IPS-NIHi11 (cell line): ENCODE measurements at regions not wholly inside any gene's neighbourhood (a gene's known extent, or its start where the extent isn't known, plus 50 kb on each side); places are given as distances from the start of the nearest gene placed in this dataset.

Experiments used
- DNase-seq: peaks from one replicate; pipeline ENCODE4 v3.0.0; 2012; ENCODE audit warnings: mixed read lengths, low spot score

DNA sequence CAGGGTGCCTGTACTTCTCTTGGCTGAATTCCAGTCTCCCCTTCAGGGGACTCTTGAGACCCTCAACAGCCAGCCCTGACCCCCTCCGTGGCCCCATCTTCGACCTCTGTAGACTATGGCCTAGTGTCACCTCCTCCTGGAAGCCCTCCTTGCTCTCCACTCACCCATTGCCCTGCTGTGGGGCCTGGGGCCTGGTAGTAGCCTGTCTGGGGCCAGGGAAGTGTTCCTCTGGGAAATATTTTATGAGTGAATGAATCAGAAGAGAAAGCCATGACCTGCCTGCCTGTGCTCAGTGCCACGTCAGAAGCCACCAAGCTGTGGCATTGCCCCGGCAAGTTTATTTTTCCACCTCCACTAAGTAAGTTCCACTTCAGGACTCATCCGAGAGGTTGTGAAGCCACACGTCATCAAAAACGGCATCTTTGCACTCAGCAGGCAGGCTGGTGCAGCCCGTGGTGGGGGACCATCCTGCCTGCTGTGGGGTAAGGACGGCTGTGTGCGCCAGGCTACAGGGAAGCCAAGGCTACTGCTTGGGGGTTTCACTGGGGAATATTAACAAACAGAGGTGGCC, 59.6 kb upstream of the PPARA start:
- DNase-seq: no peak

DNA sequence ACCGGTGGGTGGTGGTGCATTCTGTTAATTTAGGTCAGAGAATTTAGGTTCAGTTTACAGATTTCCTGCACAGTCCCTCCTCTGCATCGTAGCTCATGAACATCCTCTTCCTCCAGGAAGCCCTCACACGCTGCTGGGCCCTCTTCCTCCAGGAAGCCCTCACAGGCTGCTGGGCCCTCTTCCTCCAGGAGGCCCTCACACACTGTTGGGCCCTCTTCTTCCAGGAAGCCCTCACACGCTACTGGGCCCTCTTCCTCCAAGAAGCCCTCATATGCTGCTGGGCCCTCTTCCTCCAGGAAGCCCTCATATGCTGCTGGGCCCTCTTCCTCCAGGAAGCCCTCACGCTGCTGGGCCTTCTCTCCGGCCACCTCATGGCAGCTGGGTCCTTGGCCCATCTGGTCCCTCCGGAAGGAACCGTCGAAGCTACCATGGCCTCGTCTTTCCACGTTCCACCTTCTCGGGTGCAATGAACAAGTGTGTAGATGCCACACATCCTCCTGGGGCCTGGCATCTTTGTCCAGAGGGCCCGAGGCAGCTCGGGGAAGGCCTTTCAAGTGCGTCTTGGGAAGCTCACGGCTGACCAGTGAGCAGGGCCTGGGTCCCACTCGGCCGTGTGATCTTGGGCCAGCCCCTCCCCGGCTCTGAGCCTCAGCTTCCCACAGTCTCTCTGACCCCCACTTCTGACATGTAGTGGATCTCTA, 58.9 kb upstream of the PPARA start:
- DNase-seq: no peak

GRCh38 chr22:46092011-46092410, 58.3 kb upstream of the PPARA start:
- DNase-seq: no peak

DNA sequence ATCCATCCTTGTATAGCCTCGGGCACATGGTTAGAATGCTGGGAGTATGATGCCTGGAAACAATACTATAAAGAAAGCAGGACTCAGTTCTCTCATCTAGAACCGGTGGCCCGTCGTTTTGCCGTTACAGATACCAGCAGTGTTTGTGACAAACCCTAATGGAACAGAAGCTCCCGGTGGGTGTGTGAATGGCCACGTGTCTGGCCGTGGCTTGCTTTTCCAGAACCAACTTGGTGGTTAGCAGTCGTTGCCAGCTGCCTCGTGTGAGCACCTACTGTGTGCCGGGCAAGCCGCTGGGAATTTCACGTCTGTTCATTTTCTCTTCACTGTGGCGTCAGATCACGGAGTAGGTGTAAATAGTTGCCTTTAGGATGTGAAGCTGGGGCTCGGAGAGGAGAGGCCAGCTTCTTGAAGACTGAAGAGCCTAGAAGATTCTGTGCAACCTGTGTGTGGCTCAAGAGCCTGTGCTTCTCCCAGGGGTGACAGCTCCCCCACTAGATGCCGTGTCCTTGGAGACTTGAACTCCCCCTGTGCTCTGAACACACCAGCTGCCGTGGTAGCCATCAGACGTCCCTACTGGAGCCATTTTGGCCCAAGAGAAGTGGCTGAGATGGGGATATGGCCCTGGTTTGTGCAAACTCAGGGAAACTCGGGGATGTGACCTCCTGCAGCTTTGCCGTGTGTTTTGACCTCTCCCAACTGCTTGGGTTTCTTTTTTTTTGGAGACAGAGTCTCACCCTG, 57.5 kb upstream of the PPARA start:
- DNase-seq: no peak

GRCh38 chr22:46093796-46094195, 56.5 kb upstream of the PPARA start:
- no peak for DNase-seq

GRCh38 chr22:46094676-46095075, 55.6 kb upstream of the PPARA start:
- no peak for DNase-seq

DNA sequence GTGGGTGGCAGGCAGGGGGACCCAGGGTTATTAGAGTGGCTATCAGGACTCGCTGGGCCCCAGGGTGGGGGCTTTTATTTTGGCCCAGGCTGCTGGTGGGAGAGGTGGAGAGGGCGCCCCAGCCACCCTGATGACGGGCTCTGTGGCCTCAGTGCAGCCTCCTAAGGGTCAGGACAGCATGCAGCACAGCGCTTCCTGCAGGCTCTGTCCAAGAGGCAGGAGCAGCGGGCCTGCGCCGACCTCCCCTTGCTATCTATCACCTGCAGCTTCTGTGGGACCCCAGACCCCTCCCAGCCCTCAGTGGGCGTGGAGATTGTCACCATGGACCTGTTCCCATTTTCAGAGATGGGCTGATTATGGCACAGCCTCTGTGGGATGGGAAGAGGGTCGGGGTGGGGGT, 54.3 kb upstream of the PPARA start:
- DNase-seq: no peak

DNA sequence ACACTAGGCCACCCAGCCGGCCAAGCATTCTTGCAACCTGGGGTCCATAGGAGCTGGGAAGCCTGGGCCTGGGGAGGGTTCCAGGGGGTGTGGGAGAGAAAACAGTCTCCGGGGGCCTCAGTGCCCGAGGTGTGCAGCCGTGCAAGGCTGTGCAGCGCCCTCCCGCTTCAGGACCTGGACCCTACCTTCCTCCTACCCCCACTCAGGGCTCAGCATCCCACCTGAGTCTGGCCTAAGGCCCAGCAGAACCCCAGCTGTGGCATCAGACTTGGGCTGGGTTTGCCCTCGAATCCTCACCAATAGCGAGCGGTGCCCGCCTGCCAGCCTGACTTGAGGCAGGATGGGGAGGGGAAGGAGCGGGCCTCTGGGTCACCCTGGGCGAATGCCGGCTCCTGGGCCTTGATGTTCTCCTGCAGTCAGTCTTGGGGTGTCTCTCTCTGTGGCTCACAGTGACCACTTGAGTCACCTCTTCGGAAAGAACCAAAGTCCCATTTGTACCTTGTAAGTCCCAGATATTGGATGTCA, 53.6 kb upstream of the PPARA start:
- DNase-seq: no peak

DNA sequence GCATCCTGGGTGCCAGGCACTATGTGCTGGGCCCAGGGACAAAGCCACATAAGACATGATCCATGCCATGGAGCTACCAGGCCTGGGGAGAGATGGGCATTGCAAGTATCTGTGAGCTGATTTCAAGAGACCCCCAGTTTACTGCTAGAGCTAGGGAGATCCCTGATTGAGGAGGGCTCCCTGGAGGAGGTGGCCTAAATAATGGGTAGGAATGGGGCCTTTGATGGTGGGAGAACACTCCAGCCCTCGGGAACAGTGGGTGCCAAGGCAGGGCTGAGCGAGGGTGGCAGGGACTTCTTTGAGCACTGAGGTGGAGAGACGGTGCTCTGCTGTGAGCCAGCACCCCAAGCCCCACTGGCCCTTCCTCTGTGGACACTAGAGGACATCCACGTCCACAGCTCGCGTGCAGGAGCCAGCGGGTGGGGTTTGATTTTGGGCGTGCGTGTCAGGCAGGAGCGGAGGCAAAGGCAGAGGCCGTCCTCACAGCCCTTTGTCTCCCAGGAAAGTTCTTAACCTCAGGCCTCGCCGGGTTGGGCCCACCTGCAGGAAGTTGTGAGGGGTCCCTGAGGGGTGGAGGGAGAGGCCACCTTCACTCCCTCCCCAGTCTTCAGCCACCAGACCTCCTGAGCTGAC, 52.9 kb upstream of the PPARA start:
- DNase-seq: no peak

DNA sequence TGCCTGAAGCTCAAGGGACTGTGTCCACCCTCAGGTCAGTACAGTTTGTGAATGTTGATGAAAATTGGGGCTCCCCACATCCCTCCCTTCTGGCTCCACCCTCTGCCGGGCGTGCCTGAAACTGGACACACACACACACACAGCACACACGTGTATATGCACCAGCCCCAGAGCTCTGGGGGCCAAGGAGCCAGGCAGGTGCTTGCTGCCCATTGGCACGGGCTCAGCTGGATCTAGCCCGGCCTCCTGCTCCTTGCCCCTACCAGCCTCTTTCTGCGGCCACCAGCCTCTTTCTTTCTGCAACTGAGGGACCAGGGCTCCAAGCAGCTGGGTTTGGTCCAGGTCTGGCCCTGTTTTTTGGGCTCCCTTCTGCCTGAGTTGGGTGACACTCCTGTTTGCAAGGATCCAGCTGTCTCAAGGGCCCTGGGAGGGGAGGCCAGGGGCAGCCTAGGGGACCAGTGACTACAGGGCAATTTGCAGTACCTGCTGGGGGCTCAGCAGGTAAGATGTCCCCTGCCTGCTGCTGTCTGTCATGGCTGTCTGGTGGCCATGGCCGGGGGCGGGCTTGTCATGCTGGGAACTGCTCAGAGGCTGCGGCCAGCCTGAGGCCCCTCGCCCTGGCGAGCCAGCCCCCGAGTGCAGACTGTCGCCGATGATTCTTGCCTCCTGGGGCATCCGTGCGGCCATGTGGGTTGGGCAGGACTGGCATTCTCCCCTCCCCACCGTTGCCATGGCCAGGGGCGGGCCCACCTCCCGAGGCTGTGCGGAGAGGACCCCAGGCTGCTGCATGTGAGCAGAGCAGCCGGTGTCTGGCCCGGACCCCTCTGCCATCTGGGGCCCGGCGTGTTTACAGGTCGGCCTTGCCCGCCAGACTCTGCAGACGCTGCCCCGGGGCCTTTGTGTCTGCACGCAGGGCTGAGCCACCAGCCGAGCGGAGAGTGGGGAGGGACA, 51.5 kb upstream of the PPARA start:
- no peak for DNase-seq

GRCh38 chr22:46099740-46100139, 50.6 kb upstream of the PPARA start:
- no peak for DNase-seq

DNA sequence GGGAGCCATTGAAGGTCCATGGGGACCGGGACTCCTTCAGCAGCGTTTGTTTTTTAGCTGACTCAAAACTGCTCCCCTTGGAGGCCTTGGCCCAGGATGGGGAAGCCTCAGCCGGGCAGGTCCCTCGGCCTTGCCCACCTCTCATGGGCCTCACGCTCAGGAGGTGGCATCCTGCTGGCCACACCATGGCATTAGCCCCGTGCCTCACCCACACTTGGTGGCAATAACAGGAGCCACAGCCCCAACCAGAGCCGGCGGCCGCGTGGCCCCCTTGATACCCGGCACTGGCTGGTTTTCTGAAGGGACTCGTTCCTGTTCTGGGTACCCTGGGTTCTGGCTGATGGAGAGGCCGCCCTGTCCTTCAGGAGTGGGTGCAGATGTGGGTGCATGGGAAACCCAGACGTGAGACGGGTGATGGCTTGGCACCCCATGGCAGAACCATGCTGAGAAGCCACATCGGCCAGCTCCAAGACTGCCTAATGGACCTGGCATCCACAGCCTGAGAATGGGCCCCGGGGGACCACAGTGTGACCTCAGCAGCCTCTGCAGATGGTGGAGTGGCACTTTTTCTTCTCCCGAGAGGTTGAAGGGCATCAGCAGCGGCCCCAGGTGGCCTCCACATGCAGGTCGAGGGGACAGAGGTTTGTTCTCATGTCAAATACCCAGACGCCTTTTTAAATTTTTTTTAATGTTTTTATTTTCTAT, 49.8 kb upstream of the PPARA start:
- no peak for DNase-seq
